Transverse colon (tissue), 4 donors: ENCODE measurements at regions not wholly inside any gene's neighbourhood (a gene's known extent, or its start where the extent isn't known, plus 50 kb on each side); places are given as distances from the start of the nearest gene placed in this dataset.

ENCODE experiments used
- DNase-seq: peaks from one replicate; pipeline ENCODE4 v3.0.0-alpha.2; 2019
- H3K27ac ChIP-seq, 4 donors: fragments of 200-600 bp; sonication (generic); 2 replicates each; pipeline ENCODE4 v1.5.1; 2016 to 2018; ENCODE audit warnings: inconsistent platforms in 4 of 4
- H3K27me3 ChIP-seq: fragments of 200-600 bp; sonication (generic); 2 replicates; pipeline ENCODE4 v1.5.1; 2017; ENCODE audit warnings: inconsistent platforms
- H3K36me3 ChIP-seq, 4 donors: fragments of 200-600 bp; sonication (generic); 2 replicates each; pipeline ENCODE4 v1.5.1; 2017 to 2019; ENCODE audit warnings: inconsistent platforms in 4 of 4
- H3K4me1 ChIP-seq, 4 donors: fragments of 200-600 bp; sonication (generic); 2 replicates each; pipeline ENCODE4 v1.5.1; 2017 to 2020; ENCODE audit warnings: inconsistent platforms in 4 of 4
- H3K4me3 ChIP-seq, 4 donors: fragments of 200-600 bp; sonication (generic); 1 replicate in 1 of 4; 2 replicates in 3 of 4; pipeline versions ENCODE4 v1.5.1 to v1.6.1; 2017 to 2019; ENCODE audit warnings: inconsistent platforms in 4 of 4
- H3K9me3 ChIP-seq, 2 donors: fragments of 200-600 bp; sonication (generic); 2 replicates each; pipeline ENCODE4 v1.5.1; 2017 to 2019; ENCODE audit warnings: inconsistent platforms in 2 of 2
- CTCF ChIP-seq, 5 experiments: fragments of 200-600 bp in 3 of 5; fragments of 450-650 bp in 2 of 5; sonication (generic) in 3 of 5; IDR thresholded peaks; 1 replicate in 2 of 5; 2 replicates in 3 of 5; pipeline ENCODE4 v1.5.1; 2016 to 2017; ENCODE audit warnings: antibody characterized with exemption in 5 of 5, inconsistent platforms in 3 of 5, mild to moderate bottlenecking in 2 of 5, moderate library complexity in 1 of 5
- EP300 ChIP-seq: sonication (generic); formaldehyde crosslinking; IDR thresholded peaks from one replicate; pipeline ENCODE4 v1.6.1; 2017; ENCODE audit warnings: antibody characterized with exemption, low read depth
- POLR2A ChIP-seq: fragments of 450-650 bp; IDR thresholded peaks from one replicate; pipeline ENCODE4 v1.6.1; 2016; ENCODE audit warnings: antibody characterized with exemption, mild to moderate bottlenecking, moderate library complexity
- POLR2AphosphoS5 ChIP-seq, 3 donors: sonication (generic); formaldehyde crosslinking; IDR thresholded peaks; one replicate each; pipeline ENCODE4 v1.6.1; 2016; ENCODE audit warnings: antibody characterized with exemption in 3 of 3
- WGBS, 2 donors: methylation state at CpG; one replicate each; pipeline ENCODE4 v1.1.5; 2018; ENCODE audit warnings: low coverage in 1 of 2; 5-methylcytosine and 5-hydroxymethylcytosine counted together
- in situ Hi-C, 4 donors: fragments of 200-750 bp; cut with MboI; loops; one replicate each; pipeline versions ENCODE4 v1.15.0 to v1.15.1; 2017; ENCODE audit warnings: low sequenced_read_pairs in 3 of 4, low pct_ligation_motif_present in 1 of 4, low pct_unique_long_range_greater_than_20kb in 1 of 4
- intact Hi-C: fragments of 100-400 bp; cut with DNase I; formaldehyde crosslinking; loops from one replicate; pipeline ENCODE4 v1.15.1; 2023; ENCODE audit warnings: low total_unique reads
- small RNA-seq, 4 donors: library from RNA; depleted of rRNA; stranded (forward); fragments of <200 nt; gene quantifications; one replicate each; pipeline ENCODE3, GENCODE V24; 2016

GRCh38 chr3:182739619-182740018 is 53.7 kb upstream of the ATP11B start:
- no peak for DNase-seq
- H3K36me3 ChIP-seq, result no peaks in the 10 kb centered on the region
- H3K9me3 ChIP-seq, result no peaks in the 10 kb centered on the region
- in situ Hi-C loops (no loop called here), intact Hi-C loops (no loop called here)
- peaks cover 0 to 21% (median 11%) of the 10 kb centered on the region in 4 donors for H3K4me1 ChIP-seq
- no peak for TF ChIP-seq CTCF (IDR thresholded peaks at IDR 0.05)
- 70 to 100% methylated on average over 1 to 3 of the region's 3 CpGs for WGBS, 2 donors
- H3K27me3 ChIP-seq, result no peaks in the 10 kb centered on the region
- peak overlapping the region; percentile 70 to 81 (median 76) for H3K27ac ChIP-seq
- H3K4me3 ChIP-seq, result no peak overlapping the region

DNA sequence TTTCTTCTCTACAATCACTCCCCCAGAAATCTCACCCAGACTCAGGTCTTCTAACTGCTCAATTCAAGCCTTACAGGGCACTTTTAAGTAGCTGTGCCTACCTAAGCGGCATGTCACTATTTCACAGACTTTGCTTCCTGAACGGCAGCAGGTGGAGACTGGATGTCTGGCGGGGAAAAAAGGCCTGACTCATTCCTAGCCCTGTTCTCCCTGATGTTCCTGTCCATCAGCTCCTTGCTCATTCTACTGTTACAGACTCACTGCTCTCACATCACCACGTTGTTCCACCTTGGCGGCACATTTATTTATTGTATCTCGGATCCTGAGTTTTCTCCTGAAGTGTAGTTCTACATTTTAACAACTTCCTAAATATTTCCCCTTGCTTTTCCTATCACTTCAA is 52.6 kb upstream of the ATP11B start:
- DNase-seq, result peak; percentile 64
- WGBS, 2 donors, result 35 to 46% methylated on average over 6 of the region's 6 CpGs
- Histone ChIP-seq H3K27ac (peak overlapping the region in 3 of 4 donors; percentile 1 to 81 (median 70)), H3K9me3 (no peaks in the 10 kb centered on the region), H3K4me1 (peaks cover 0 to 15% (median 9%) of the 10 kb centered on the region in 4 donors), H3K27me3 (no peaks in the 10 kb centered on the region), H3K4me3 (no peak overlapping the region), H3K36me3 (no peaks in the 10 kb centered on the region)
- intact Hi-C loops (no loop called here), in situ Hi-C loops (no loop called here)
- TF ChIP-seq POLR2AphosphoS5 (IDR thresholded peaks at IDR 0.05) (peak in 2 of 3 donors; percentile 32 to 40), POLR2A (no peak), EP300 (no peak), CTCF (IDR thresholded peaks at IDR 0.05) (no peak)

- intact Hi-C loops (no loop called here), in situ Hi-C loops (no loop called here)
- DNase-seq, result no peak
- Histone ChIP-seq H3K9me3 (no peaks in the 10 kb centered on the region), H3K27ac (peak overlapping the region in 1 of 4 donors; percentile 81), H3K27me3 (no peaks in the 10 kb centered on the region), H3K4me1 (peaks cover 0 to 14% (median 9%) of the 10 kb centered on the region in 4 donors), H3K4me3 (no peak overlapping the region), H3K36me3 (no peaks in the 10 kb centered on the region)
- no peak for TF ChIP-seq POLR2AphosphoS5 (IDR thresholded peaks at IDR 0.05)
- no peak for TF ChIP-seq POLR2A
- TF ChIP-seq EP300, result no peak
- no peak for TF ChIP-seq CTCF (IDR thresholded peaks at IDR 0.05)
- WGBS, 2 donors, result 96 to 100% methylated on average over 3 of the region's 3 CpGs
Observed at GRCh38 chr3:182741214-182741613, 52.1 kb upstream of the ATP11B start.

Small RNA genes lying in the stretch of these regions (small RNA-seq; reads per million reads assigned to genes)
- gene RN7SKP265, result 0 reads per million in 4 donors
